ENCODE measurements at regions not wholly inside any gene's neighbourhood (a gene's known extent, or its start where the extent isn't known, plus 50 kb on each side); places are given as distances from the start of the nearest gene placed in this dataset.

- Histone ChIP-seq H3K27me3 (ENCODE audit: control insufficient read depth, insufficient read depth, low read length) (no peaks in the 10 kb centered on the region), H3K4me3 (replicated peaks in 1 of 4; ENCODE audit: control extremely low read depth in 1 of 4, insufficient read depth in 1 of 4, low read depth in 3 of 4, low read length in 4 of 4) (no peak overlapping the region)
- TF ChIP-seq CTCF (conservative IDR thresholded peaks at IDR 0.05 in 1 of 2, IDR thresholded peaks at IDR 0.05 in 1 of 2; ENCODE audit: low read depth in 1 of 2, low read length in 2 of 2) (peak; percentile 68 to 73), EZH2 (IDR thresholded peaks at IDR 0.05; ENCODE audit: low read length, missing control alignments) (no peak)
These were observed 418.0 kb upstream of the PSMD7 start for GRCh38 chr16:73878611-73879010.

GRCh38 chr16:73877150-73877549 is 419.5 kb upstream of the PSMD7 start:
- Histone ChIP-seq H3K9me3 (ENCODE audit: control insufficient read depth, insufficient read depth, low read depth, low read length) (no peaks in the 10 kb centered on the region), H3K79me2 (ENCODE audit: control insufficient read depth, insufficient read depth, low read length) (no peaks in the 10 kb centered on the region), H3K9ac (ENCODE audit: insufficient read depth, low read length) (no peak overlapping the region), H3K27ac (ENCODE audit: insufficient read depth, low read length) (no peak overlapping the region), H3K36me3 (ENCODE audit: control insufficient read depth, insufficient read depth, low read length) (no peaks in the 10 kb centered on the region), H3K4me2 (ENCODE audit: extremely low read depth, insufficient read depth, low read length) (no peak overlapping the region), H4K20me1 (ENCODE audit: control insufficient read depth, extremely low read depth, insufficient read depth, low read length) (no peaks in the 10 kb centered on the region), H2AFZ (ENCODE audit: low read length) (no peak overlapping the region), H3K4me3 (replicated peaks in 1 of 4; ENCODE audit: control extremely low read depth in 1 of 4, insufficient read depth in 1 of 4, low read depth in 3 of 4, low read length in 4 of 4) (no peak overlapping the region), H3K27me3 (ENCODE audit: control insufficient read depth, insufficient read depth, low read length) (no peaks in the 10 kb centered on the region), H3K4me1 (ENCODE audit: control insufficient read depth, extremely low read depth, insufficient read depth, low read length) (no peaks in the 10 kb centered on the region)
- no peak for DNase-seq (ENCODE audit: low read depth in 2 of 2)
- TF ChIP-seq CTCF (conservative IDR thresholded peaks at IDR 0.05 in 1 of 2, IDR thresholded peaks at IDR 0.05 in 1 of 2; ENCODE audit: low read depth in 1 of 2, low read length in 2 of 2) (no peak), EZH2 (IDR thresholded peaks at IDR 0.05; ENCODE audit: low read length, missing control alignments) (no peak)

More at GRCh38 chr16:73878611-73879010, 418.0 kb upstream of the PSMD7 start:
- Histone ChIP-seq H3K9ac (ENCODE audit: insufficient read depth, low read length) (no peak overlapping the region), H3K4me1 (ENCODE audit: control insufficient read depth, extremely low read depth, insufficient read depth, low read length) (no peaks in the 10 kb centered on the region), H2AFZ (ENCODE audit: low read length) (no peak overlapping the region), H3K36me3 (ENCODE audit: control insufficient read depth, insufficient read depth, low read length) (no peaks in the 10 kb centered on the region), H3K27ac (ENCODE audit: insufficient read depth, low read length) (no peak overlapping the region), H3K9me3 (ENCODE audit: control insufficient read depth, insufficient read depth, low read depth, low read length) (no peaks in the 10 kb centered on the region), H3K4me2 (ENCODE audit: extremely low read depth, insufficient read depth, low read length) (no peak overlapping the region), H4K20me1 (ENCODE audit: control insufficient read depth, extremely low read depth, insufficient read depth, low read length) (no peaks in the 10 kb centered on the region), H3K79me2 (ENCODE audit: control insufficient read depth, insufficient read depth, low read length) (no peaks in the 10 kb centered on the region)
- peak; percentile 64 to 90 for DNase-seq (ENCODE audit: low read depth in 2 of 2)

- H3K9me3 ChIP-seq (ENCODE audit: control insufficient read depth, insufficient read depth, low read depth, low read length): no peaks in the 10 kb centered on the region
- no peaks in the 10 kb centered on the region for H4K20me1 ChIP-seq (ENCODE audit: control insufficient read depth, extremely low read depth, insufficient read depth, low read length)
- no peak overlapping the region for H3K4me2 ChIP-seq (ENCODE audit: extremely low read depth, insufficient read depth, low read length)
- DNase-seq (ENCODE audit: low read depth in 2 of 2): no peak
- no peaks in the 10 kb centered on the region for H3K79me2 ChIP-seq (ENCODE audit: control insufficient read depth, insufficient read depth, low read length)
- H3K27ac ChIP-seq (ENCODE audit: insufficient read depth, low read length): no peak overlapping the region
- H3K36me3 ChIP-seq (ENCODE audit: control insufficient read depth, insufficient read depth, low read length): no peaks in the 10 kb centered on the region
- H3K4me3 ChIP-seq (replicated peaks in 1 of 4; ENCODE audit: control extremely low read depth in 1 of 4, insufficient read depth in 1 of 4, low read depth in 3 of 4, low read length in 4 of 4): no peak overlapping the region
- TF ChIP-seq EZH2 (IDR thresholded peaks at IDR 0.05; ENCODE audit: low read length, missing control alignments) (no peak), CTCF (conservative IDR thresholded peaks at IDR 0.05 in 1 of 2, IDR thresholded peaks at IDR 0.05 in 1 of 2; ENCODE audit: low read depth in 1 of 2, low read length in 2 of 2) (no peak)
- no peak overlapping the region for H3K9ac ChIP-seq (ENCODE audit: insufficient read depth, low read length)
- no peaks in the 10 kb centered on the region for H3K27me3 ChIP-seq (ENCODE audit: control insufficient read depth, insufficient read depth, low read length)
- no peaks in the 10 kb centered on the region for H3K4me1 ChIP-seq (ENCODE audit: control insufficient read depth, extremely low read depth, insufficient read depth, low read length)
- H2AFZ ChIP-seq (ENCODE audit: low read length): no peak overlapping the region
These were observed 420.5 kb upstream of the PSMD7 start for GRCh38 chr16:73875996-73876690.

Measured in fibroblast of lung (primary cell).